Anterior cingulate cortex (tissue), 58 donors: ENCODE measurements at regions not wholly inside any gene's neighbourhood (a gene's known extent, or its start where the extent isn't known, plus 50 kb on each side); places are given as distances from the start of the nearest gene placed in this dataset.

ENCODE experiments used
- DNase-seq, 58 donors: peaks; one replicate each; lab custom pipeline; 2025; lab: John Stamatoyannopoulos, UW

GRCh38 chr3:74067296-74067695 is 442.6 kb upstream of the PDZRN3 start:
- peak in 1 of 58 donors; percentile 9 for DNase-seq

DNA sequence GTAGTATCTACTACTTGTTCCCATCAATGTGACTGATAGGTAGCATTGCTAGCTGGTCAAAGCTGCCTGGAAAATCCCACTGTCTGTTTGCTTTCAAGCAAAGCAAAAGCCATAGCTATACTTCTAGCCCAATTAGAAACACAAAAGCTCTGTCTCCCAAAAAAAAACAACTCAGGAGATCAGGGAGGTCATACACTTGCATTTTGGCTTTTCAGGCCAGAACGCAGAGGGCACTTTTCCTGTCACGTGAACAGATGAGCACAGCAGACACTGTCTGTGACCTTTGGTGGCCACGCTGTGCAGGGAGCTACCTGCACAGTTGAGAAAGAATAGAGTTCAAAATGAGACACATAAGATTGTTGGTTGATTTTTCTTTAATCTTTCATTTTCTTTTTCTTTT is 441.7 kb upstream of the PDZRN3 start:
- no peak for DNase-seq

- DNase-seq, result no peak
These were observed 435.3 kb upstream of the PDZRN3 start for GRCh38 chr3:74059923-74060600.

DNA sequence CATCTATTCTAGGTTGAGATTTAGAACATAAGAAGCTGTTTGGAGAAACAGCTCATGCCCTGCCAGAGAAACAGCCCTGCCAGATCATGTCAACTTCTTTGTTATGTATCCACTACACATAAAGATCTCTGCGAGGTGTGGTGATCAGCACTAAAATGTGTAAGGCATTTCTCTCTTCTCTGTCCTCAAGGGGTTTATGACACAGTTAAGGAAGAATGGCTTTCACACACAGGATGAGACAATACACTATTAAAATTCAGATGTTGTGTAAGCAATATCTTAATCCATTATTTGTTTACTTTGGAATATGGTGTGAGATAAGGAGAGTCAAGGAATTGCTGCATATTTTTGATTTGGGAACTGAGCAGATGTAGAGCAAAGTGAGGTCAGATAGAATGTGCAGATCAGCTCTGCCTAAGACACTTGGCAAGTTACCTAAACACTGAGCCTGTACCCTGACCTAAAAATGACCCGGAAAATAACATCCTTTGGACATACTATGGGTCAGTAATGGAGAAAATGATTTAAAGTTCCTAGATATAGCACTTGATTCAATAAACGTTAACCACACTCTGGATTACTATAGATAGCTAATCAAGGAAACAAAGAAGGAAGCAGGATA is 434.7 kb upstream of the PDZRN3 start:
- no peak for DNase-seq

- no peak for DNase-seq
These were observed 432.4 kb upstream of the PDZRN3 start for GRCh38 chr3:74057169-74057568.

- no peak for DNase-seq
These were observed 430.3 kb upstream of the PDZRN3 start for GRCh38 chr3:74055061-74055460.

- no peak for DNase-seq
These were observed 429.8 kb upstream of the PDZRN3 start for GRCh38 chr3:74054566-74054965.

DNA sequence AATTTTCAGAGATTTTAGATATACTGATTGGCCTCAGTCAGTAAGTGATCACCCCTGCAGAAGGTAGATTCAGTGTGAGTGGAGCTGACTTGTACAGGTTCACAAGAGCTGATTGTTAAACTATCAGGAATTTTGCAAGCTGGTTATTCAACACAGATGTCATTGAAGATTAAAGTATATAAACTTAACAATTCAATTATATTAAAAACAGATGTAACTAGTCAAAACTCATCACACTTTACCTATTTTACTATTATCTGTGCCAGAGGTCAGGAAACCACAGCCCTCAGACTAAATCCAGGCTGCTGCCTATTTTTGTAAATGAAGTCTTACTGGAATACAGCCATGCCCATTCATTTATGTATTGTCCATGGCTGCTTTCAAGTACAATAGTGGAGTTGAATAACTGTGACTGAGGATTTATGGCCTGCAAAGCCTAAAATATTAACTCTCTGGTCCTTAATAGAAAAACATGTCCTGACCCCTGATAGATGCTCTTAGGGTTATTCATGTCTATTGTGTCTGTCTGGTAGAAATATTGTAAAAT is 429.3 kb upstream of the PDZRN3 start:
- DNase-seq, result no peak

- DNase-seq, result no peak
These were observed 424.7 kb upstream of the PDZRN3 start for GRCh38 chr3:74049444-74049843.

GRCh38 chr3:74048699-74049098 is 424.0 kb upstream of the PDZRN3 start:
- no peak for DNase-seq

DNA sequence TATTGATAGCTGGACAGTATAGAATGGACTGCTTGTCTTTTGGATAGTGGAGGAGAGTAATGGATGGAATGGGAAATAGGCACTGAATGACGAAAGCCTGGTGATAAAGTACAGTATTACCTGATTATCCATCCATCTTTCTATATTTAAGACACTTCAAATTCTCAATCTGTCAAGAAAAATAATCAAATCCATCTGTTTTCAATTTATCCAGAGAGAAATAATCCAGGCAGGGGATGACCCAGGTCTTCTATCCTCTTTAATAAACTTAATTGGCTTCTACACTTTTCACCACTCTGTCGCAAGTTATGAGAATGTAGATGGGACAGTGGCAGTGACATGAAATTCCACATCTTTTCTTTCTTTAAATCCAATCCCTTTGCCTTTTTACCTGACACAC is 420.3 kb upstream of the PDZRN3 start:
- no peak for DNase-seq

GRCh38 chr3:74041068-74041675 is 416.4 kb upstream of the PDZRN3 start:
- DNase-seq, result no peak

DNA sequence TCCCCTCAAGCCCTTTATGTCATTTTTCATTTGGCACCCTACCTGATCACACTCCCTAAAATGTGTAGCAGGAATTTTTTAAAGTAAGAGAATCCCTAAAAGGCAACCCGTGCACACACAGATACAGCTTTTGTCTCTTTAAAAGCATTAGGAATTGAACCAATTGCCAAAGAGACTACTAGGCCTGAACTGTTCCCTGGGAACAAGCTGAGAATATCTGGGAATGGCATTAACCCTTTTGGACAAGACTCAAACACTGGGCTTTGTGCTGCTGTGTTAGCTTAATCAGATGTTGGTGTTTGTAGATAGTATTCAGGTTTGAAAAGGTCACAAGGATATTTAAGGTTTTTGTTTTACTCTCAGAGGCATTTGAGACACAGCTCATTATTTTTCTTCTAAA is 414.4 kb upstream of the PDZRN3 start:
- no peak for DNase-seq

GRCh38 chr3:74036568-74036967 is 411.8 kb upstream of the PDZRN3 start:
- no peak for DNase-seq

GRCh38 chr3:74036102-74036501 is 411.4 kb upstream of the PDZRN3 start:
- DNase-seq, result no peak

DNA sequence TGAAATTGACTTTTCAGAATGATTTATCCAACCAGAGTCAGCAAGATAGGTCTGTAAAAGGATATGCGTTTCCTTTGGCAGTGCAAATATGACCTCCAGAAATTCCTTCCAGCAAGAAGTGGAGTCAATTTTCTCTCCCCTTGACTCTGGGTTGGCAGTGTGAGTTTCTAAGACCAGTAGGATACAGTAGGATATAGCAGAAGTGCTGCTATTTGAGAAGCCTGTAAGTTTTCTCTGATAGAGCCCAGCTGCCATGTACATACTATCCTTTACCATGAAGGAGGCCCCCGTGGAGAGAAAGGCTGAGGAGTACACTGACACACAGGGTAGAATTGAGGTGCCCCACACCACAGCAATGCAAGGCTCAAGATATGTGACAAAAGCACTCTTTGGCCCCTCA is 409.1 kb upstream of the PDZRN3 start:
- no peak for DNase-seq

- DNase-seq, result no peak
These were observed 408.6 kb upstream of the PDZRN3 start for GRCh38 chr3:74033381-74033780.

DNA sequence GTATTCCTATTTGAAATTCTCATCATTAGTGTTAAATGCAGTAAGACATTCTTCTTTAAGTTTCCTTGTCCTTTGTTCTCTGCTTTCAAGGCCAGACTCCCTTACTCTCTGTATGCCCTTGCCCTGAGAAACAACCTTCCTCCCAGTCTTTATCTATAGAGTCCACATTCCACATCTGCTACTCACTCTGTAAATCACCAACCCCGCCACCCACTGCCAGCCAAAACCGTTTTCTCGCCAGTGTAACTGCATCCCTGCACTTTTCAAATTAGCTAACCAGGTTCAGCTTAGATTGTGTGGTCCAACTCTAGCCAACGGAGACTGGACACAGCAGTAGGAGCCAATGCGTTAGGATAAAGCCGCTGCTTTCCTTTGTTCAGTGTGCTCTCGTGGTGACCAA is 402.4 kb upstream of the PDZRN3 start:
- no peak for DNase-seq

DNA sequence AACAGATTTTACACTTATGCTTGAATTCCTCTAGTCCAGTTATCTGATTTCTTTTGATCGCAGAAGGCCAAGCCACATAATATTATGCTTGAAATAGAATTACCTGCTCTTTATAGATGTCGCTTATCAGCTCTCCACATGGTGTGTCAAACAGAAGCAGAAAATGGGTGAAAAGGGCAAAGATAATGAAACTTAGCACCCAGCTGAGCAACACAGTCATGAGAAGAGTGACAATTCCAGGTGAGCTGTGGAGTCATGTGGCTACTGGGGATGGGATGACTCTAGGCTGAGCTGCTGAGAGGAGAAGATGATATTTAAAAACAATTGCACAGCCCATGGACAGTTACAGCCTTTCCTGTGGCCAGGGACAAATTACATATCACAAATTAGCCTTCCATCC is 398.7 kb upstream of the PDZRN3 start:
- DNase-seq, result no peak

DNA sequence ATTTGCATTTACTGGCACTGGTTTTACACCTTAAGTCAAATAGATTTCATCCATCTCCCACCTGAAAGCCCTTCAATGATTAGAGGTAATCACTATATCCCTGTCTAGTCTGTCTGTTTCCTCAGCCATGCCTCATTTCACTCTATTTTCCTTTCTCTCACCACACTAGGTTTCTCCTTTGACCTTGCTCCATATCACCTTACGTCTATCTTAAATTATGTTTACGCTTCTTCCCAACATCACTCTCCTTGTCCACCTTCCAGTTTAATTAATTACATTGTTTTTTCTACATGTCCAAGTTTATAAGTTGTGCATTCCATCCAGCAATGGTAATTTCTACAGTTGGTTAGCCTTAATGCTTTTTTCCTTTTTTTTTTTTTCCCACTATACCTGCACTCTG is 396.7 kb upstream of the PDZRN3 start:
- DNase-seq, result no peak

DNA sequence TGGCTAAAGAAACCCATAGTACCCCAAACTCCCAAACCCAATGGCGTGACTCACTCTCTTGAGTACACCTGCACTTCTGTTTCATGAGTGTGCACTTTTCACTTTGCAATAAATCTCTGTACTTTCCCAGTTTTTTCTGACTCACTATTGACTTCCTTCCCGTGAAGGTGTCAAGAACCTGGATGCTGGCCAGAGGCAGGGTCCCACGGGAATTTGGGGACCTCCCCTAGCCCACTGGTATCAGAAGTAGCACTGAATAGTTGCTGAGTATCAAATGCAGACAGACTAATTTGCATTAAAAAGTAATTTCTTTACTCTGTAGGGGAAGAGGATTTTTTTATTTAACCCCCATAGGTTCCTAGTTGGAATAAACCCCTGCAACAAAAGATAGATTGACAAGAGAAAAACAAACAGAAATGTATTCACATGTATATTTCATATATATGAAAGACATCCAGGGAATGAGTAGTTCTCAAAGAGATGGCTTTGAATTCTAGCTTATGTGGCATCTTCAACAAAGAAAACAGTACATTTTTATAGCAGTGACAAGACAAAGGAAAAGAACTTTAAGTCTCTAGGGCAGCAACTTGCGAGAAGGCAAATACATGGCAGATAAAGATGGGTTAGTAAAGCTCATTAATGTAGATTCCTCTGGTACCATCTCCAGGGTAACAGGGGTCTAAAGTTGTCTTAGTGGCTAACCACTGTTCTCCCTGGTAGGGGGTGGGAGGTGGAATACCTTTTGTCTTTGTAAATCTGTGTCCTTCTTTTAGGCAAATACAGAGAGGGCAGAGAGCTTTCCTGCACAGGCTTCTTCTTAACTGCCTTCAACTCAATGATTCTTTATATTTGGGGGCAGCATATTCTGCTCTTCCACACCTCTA is 385.5 kb upstream of the PDZRN3 start:
- no peak for DNase-seq
